Coronary artery (tissue), 2 donors: ENCODE measurements at regions not wholly inside any gene's neighbourhood (a gene's known extent, or its start where the extent isn't known, plus 50 kb on each side); places are given as distances from the start of the nearest gene placed in this dataset.

Experiments
- DNase-seq: peaks from one replicate; pipeline ENCODE4 v3.0.0-alpha.2; 2017; ENCODE audit warnings: low spot score
- H3K27ac ChIP-seq, 2 donors: fragments of 200-600 bp; sonication (generic); one replicate each; pipeline ENCODE4 v1.5.1; 2016 to 2019
- H3K4me3 ChIP-seq: fragments of 200-600 bp; sonication (generic); 2 replicates; pipeline ENCODE4 v1.5.1; 2016; ENCODE audit warnings: mild to moderate bottlenecking, moderate library complexity
- TF ChIP-seq, protein P1 (sequence below): fragments of 200-600 bp; sonication (generic); IDR thresholded peaks from one replicate; pipeline ENCODE4 v1.5.1; 2019; ENCODE audit warnings: antibody characterized with exemption

DNA sequence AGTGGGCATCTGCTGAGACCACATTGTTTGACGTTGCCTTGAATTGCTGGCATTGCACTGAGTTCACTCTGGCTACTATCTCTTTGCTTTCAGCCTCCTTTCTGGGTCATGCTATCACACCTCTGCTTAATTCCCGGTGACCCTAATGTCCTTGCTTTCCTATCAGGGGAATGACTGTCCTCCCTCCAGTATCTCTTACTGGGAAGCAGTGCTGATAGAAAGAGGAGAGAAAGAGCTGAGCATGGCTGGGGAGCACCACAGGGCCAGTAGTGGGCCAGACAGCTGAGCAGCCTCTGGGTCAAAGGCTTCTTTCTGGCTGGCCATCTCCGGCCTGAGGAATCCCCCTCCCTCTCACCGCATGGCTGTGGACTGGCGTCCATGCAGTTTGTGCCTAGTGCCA lies 428.7 kb downstream of the INHBA start:
- DNase-seq: no peak
- Histone ChIP-seq H3K4me3 (no peak overlapping the region), H3K27ac (no peak overlapping the region)
- TF ChIP-seq, protein P1, sequence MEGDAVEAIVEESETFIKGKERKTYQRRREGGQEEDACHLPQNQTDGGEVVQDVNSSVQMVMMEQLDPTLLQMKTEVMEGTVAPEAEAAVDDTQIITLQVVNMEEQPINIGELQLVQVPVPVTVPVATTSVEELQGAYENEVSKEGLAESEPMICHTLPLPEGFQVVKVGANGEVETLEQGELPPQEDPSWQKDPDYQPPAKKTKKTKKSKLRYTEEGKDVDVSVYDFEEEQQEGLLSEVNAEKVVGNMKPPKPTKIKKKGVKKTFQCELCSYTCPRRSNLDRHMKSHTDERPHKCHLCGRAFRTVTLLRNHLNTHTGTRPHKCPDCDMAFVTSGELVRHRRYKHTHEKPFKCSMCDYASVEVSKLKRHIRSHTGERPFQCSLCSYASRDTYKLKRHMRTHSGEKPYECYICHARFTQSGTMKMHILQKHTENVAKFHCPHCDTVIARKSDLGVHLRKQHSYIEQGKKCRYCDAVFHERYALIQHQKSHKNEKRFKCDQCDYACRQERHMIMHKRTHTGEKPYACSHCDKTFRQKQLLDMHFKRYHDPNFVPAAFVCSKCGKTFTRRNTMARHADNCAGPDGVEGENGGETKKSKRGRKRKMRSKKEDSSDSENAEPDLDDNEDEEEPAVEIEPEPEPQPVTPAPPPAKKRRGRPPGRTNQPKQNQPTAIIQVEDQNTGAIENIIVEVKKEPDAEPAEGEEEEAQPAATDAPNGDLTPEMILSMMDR: no peak

DNA sequence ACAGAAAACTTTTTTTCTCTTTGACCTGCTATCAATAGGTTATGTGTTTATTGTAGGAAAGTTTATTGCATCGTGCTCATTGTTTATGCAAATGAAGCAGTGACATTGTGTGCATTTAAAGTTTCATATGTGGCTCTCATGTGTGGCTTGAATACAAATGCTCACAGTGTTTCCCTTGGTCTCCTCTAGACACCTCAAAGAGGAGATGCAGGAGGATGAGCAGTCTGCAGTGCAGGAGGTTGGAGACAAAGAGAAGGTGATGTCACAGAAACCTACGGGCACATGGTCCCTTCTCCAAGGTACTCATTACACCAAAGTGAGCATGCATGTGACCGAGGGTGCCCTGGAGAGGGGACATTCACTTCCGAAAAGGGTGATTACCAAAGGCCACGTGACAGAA lies 430.2 kb downstream of the INHBA start:
- TF ChIP-seq, protein P1: no peak
- Histone ChIP-seq H3K27ac (no peak overlapping the region), H3K4me3 (no peak overlapping the region)
- no peak for DNase-seq

DNA sequence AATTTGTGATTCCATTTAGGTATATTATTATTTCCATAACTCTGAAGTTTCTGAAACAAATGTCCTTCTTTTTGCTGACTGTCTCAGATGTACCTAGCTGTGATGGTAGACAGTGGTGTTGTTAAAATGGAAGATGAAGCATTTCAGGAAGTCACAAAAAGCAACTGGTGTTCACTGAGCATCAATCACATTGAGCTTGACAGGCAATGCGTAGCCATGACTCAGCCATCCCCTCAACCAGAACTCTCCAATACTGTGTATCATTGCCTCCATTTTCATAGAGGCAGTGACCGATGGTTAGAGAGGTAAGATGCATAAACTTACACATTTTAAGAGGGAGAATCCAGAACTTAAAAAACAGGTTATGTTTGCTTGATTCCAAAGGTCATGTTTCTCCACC lies 434.0 kb downstream of the INHBA start:
- TF ChIP-seq, protein P1: no peak
- H3K4me3 ChIP-seq: no peak overlapping the region
- H3K27ac ChIP-seq: no peak overlapping the region
- no peak for DNase-seq

DNA sequence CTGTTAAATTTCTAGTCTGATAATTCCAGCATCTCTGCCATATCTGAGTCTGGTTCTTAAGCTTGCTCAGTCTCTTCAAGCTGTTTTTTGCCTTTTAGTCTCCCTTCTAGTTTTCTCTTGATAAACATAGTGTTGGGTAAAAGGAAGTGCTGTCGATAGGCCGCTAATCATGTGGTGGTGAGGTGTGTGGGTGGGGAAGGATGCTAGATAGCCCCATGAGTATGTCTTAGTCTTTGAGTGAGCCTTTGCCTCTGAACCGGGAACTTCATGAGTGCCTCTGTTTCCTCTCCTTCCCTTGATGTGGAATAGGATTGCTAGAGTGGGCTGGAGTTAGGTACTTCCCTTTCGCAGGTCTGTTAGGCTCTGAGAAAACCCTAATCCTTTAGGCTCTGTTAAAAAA lies 441.8 kb downstream of the INHBA start:
- no peak overlapping the region for H3K27ac ChIP-seq
- DNase-seq: no peak
- H3K4me3 ChIP-seq: no peak overlapping the region
- TF ChIP-seq, protein P1: no peak

DNA sequence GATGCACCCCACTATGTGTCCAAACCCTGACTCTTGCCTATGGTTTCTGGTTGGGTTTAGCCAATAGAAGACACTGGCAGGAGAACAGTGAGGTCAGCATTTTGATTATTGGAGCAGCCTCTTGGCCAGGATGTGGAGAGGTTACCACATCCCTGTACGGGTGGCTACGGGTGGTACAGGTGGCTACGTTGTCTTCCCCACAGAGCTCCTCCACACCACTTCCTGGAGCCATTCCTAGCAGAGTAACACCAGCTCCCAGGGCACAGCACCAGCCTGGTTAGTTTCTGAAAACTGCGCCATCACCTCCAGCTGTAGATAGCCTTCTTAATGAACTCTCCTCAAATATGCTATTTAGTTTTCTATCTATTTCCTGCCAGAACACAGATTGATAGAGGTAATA lies 445.2 kb downstream of the INHBA start:
- Histone ChIP-seq H3K4me3 (no peak overlapping the region), H3K27ac (no peak overlapping the region)
- TF ChIP-seq, protein P1: no peak
- no peak for DNase-seq

DNA sequence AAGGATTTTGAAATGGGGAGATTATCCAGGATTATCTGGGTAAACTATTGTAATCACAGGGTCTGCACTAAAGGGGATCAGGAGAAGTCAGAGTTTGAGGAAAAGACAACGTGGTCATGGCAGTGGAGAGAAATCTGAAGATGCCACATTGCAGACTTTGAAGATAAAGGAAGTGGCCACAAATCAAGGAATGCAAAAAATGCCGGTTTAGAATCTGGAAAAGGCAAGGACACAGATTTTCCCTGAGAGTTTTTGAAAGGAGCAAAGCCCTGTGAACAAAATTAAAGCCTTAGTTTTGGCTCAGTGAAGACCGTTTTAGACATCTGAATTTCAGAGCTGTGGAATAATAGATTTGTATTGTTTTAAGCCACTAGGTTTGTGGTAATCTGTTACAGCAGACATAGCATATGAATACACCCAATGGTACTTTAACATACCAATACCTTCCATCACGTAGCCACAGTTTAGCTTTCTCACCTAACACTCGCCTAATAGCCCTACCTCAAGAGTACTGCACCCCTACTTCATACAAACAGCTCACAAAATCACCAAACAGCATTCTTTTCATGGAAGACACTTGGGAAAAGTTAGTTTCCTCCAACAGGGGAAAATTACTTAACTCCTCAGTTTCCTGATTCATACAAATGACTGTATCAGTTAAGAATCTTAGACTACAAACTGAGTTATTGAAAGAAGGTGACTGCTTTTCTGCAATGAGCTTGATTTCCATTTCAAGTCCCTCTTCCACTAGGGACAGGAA lies 446.5 kb downstream of the INHBA start:
- DNase-seq: no peak
- Histone ChIP-seq H3K4me3 (no peak overlapping the region), H3K27ac (no peak overlapping the region)
- TF ChIP-seq, protein P1: no peak

DNA sequence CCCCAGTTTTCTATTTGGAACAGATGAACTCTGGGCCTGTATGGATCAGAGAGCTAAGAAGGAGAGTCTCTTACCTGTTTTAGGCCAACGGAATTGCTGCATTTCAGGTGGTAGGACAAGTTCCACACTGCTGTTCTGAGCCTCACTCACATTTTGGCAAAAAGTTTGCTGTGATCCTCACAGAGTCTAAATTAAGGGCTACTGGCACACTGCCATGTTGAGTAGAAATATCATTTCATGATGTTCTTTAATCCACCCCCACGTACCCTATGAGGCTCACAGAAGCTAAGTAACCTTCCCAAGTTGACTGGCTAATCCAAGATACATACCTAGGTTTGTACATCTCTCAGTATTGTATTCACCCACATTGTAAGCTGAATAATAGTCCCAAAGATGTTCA lies 447.2 kb downstream of the INHBA start:
- DNase-seq: no peak
- H3K27ac ChIP-seq: no peak overlapping the region
- TF ChIP-seq, protein P1: no peak
- H3K4me3 ChIP-seq: no peak overlapping the region
